HL-60 (cell line): ENCODE measurements at regions not wholly inside any gene's neighbourhood (a gene's known extent, or its start where the extent isn't known, plus 50 kb on each side); places are given as distances from the start of the nearest gene placed in this dataset.
"Not testable (repeated sequence)": the region's sequence is repeated elsewhere in the genome, so short reads cannot be mapped to it uniquely, and the experiment has no call there.

Experiments used
- DNase-seq, 2 experiments: peaks; one replicate each; pipeline ENCODE4 v3.0.0-alpha.2; 2010 to 2020; ENCODE audit warnings: low read depth in 1 of 2, low spot score in 1 of 2
- H3K27ac ChIP-seq: fragments of 250-450 bp; sonication (Bioruptor Pico); replicated peaks from 2 replicates; pipeline ENCODE4 v1.5.1; 2020; ENCODE audit warnings: mild to moderate bottlenecking, moderate library complexity
- H3K27me3 ChIP-seq: fragments of 250-450 bp; sonication (Bioruptor Pico); 2 replicates; pipeline ENCODE4 v1.5.1; 2021; ENCODE audit warnings: mild to moderate bottlenecking, moderate library complexity; ENCODE audit not compliant: insufficient read depth, poor library complexity, severe bottlenecking
- H3K4me3 ChIP-seq: replicated peaks from 2 replicates; pipeline ENCODE4 v1.5.1; 2011; ENCODE audit warnings: mild to moderate bottlenecking, control low read depth, low read length; ENCODE audit not compliant: insufficient read depth
- GABPA ChIP-seq: IDR thresholded peaks from 2 replicates; pipeline ENCODE4 v1.6.1; 2012; ENCODE audit warnings: low read depth
- POLR2AphosphoS5 ChIP-seq: IDR thresholded peaks from 2 replicates; pipeline ENCODE4 v1.6.1; 2012; ENCODE audit warnings: low read depth
- SPI1 ChIP-seq: IDR thresholded peaks from 2 replicates; pipeline ENCODE4 v1.6.1; 2012; ENCODE audit warnings: low read depth, mild to moderate bottlenecking, borderline replicate concordance
- TF ChIP-seq, protein P1 (sequence below): IDR thresholded peaks from 2 replicates; pipeline ENCODE4 v1.6.1; 2012; ENCODE audit warnings: low read depth; ENCODE audit not compliant: insufficient replicate concordance
- TF ChIP-seq, protein P2 (sequence below): IDR thresholded peaks from one replicate; pipeline ENCODE4 v1.5.1; 2011; ENCODE audit warnings: low read length, control low read depth, inconsistent platforms; ENCODE audit not compliant: insufficient read depth

DNA sequence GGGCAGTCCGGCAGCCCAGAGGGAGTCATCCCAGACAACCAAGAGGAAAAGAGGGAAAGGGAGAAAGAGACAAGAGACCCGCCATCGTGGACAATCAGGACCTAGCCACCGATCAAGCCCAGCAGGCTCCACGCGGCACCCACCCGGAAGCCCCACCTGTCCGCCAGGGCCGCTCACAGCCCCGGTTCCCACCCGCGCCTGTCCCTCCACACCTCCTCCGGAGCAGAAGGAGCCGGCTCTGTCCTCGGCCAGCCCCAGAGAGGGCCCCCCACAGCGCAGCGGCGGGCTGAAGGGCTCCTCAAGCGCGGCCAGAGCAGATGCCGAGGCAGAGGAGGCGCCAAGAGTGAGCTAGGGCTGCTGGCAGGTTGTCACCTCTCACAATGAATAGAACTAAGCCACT, 784.7 kb upstream of the FBXO33 start:
- Histone ChIP-seq H3K27ac (no peak overlapping the region), H3K27me3 (no peaks in the 10 kb centered on the region), H3K4me3 (no peak overlapping the region)
- TF ChIP-seq, protein P1, sequence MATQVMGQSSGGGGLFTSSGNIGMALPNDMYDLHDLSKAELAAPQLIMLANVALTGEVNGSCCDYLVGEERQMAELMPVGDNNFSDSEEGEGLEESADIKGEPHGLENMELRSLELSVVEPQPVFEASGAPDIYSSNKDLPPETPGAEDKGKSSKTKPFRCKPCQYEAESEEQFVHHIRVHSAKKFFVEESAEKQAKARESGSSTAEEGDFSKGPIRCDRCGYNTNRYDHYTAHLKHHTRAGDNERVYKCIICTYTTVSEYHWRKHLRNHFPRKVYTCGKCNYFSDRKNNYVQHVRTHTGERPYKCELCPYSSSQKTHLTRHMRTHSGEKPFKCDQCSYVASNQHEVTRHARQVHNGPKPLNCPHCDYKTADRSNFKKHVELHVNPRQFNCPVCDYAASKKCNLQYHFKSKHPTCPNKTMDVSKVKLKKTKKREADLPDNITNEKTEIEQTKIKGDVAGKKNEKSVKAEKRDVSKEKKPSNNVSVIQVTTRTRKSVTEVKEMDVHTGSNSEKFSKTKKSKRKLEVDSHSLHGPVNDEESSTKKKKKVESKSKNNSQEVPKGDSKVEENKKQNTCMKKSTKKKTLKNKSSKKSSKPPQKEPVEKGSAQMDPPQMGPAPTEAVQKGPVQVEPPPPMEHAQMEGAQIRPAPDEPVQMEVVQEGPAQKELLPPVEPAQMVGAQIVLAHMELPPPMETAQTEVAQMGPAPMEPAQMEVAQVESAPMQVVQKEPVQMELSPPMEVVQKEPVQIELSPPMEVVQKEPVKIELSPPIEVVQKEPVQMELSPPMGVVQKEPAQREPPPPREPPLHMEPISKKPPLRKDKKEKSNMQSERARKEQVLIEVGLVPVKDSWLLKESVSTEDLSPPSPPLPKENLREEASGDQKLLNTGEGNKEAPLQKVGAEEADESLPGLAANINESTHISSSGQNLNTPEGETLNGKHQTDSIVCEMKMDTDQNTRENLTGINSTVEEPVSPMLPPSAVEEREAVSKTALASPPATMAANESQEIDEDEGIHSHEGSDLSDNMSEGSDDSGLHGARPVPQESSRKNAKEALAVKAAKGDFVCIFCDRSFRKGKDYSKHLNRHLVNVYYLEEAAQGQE, result no peak
- TF ChIP-seq SPI1, result no peak
- no peak for TF ChIP-seq POLR2AphosphoS5
- TF ChIP-seq, protein P2, sequence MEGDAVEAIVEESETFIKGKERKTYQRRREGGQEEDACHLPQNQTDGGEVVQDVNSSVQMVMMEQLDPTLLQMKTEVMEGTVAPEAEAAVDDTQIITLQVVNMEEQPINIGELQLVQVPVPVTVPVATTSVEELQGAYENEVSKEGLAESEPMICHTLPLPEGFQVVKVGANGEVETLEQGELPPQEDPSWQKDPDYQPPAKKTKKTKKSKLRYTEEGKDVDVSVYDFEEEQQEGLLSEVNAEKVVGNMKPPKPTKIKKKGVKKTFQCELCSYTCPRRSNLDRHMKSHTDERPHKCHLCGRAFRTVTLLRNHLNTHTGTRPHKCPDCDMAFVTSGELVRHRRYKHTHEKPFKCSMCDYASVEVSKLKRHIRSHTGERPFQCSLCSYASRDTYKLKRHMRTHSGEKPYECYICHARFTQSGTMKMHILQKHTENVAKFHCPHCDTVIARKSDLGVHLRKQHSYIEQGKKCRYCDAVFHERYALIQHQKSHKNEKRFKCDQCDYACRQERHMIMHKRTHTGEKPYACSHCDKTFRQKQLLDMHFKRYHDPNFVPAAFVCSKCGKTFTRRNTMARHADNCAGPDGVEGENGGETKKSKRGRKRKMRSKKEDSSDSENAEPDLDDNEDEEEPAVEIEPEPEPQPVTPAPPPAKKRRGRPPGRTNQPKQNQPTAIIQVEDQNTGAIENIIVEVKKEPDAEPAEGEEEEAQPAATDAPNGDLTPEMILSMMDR, result no peak
- TF ChIP-seq GABPA, result no peak
- no peak for DNase-seq

DNA sequence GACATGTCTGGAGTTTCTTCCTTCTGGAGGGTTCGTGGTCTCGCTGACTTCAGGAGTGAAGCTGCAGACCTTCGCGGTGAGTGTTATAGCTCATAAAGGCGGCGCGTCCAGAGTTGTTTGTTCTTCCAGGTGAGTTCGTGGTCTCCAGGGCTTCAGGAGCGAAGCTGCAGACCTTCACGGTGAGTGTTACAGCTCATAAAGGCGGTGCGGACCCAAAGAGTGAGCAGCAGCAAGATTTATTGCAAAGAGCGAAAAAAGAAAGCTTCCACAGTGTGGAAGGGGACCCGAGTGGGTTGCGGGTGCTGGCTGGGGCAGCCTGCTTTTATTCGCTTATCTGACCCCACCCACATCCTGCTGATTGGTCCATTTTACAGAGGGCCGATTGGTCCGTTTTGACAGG, 784.2 kb upstream of the FBXO33 start:
- DNase-seq, H3K4me3 ChIP-seq, H3K27ac ChIP-seq, H3K27me3 ChIP-seq: not testable (repeated sequence)

DNA sequence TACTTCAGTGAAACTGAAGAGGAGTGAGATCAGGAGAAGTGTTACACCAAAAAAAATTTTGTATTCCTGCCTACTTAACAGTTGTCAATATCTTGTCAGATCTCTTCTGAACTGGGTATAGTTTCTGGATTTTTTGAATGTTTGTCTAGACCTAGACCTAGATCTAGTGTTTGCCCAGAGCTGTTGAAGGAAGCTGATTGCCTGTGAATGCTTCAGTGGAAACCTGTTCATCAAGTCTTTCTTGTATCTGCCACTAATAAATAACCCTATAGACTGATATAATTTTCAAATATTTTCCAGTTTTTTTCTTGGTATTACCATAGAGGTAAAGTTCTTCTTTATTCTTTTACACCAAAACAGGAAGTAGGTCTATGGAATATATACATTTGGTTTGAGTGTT, 781.5 kb upstream of the FBXO33 start:
- DNase-seq, result no peak
- H3K27ac ChIP-seq, result no peak overlapping the region
- TF ChIP-seq POLR2AphosphoS5 (no peak), GABPA (no peak), SPI1 (no peak)
- TF ChIP-seq, protein P1, result no peak
- TF ChIP-seq, protein P2, result no peak
- H3K4me3 ChIP-seq, result no peak overlapping the region
- no peaks in the 10 kb centered on the region for H3K27me3 ChIP-seq

DNA sequence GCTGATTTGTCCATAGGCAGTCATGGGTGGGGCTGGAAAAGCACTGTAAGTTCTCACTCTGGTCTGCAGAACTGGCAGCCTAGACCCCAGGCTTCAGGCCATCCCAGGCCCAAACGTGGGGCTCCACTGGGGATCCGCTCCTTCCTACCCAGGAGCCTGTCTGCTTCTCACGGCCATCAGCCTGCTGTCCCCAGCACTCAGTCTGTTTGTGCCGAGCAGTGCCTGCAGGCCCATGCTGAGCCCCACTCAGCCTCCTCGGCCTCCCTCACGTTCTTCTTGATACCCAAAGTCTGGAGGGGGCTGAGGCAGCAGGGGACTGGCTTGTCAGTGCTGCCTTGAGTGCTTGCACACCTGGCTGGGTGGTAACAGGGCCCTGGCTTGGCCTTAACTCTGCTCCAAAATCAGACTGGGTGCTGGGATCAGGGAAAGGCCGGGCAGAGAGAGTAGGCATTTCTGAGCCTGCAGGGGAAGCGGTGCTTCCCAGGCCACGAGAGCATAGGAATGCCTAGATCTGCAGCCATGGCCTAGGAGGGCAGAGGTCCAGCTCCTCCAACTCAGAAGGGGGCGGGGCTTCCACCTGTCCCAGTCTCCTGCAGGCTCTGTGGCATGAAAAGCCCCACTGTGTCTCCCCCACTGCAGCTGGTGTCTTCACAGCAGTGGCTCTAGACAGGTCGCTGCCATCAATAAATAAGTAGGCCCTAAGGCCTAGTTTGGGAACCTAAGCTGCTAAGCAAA, 772.4 kb upstream of the FBXO33 start:
- Histone ChIP-seq H3K4me3 (no peak overlapping the region), H3K27me3 (no peaks in the 10 kb centered on the region), H3K27ac (no peak overlapping the region)
- DNase-seq, result no peak
- TF ChIP-seq SPI1, result no peak
- TF ChIP-seq, protein P1, result no peak
- TF ChIP-seq GABPA, result no peak
